H9 (cell line): ENCODE measurements at regions not wholly inside any gene's neighbourhood (a gene's known extent, or its start where the extent isn't known, plus 50 kb on each side); places are given as distances from the start of the nearest gene placed in this dataset.

ENCODE experiments used
- DNase-seq: peaks from one replicate; pipeline ENCODE4 v3.0.0-alpha.2; 2017
- H2AFZ ChIP-seq: one replicate; pipeline ENCODE4 v1.6.1; 2013; ENCODE audit warnings: mild to moderate bottlenecking, low read length, control low read depth, moderate library complexity
- H2AK5ac ChIP-seq: 2 replicates; pipeline ENCODE4 v1.6.1; 2013; ENCODE audit warnings: low read length, control low read depth, mixed read lengths; ENCODE audit not compliant: insufficient read length
- H2BK120ac ChIP-seq: one replicate; pipeline ENCODE4 v1.6.1; 2013; ENCODE audit warnings: low read depth, mild to moderate bottlenecking, low read length, control low read depth, inconsistent platforms; ENCODE audit not compliant: poor library complexity, severe bottlenecking
- H2BK12ac ChIP-seq: 2 replicates; pipeline ENCODE4 v1.6.1; 2013; ENCODE audit warnings: low read length, control low read depth, mixed read lengths, low read depth; ENCODE audit not compliant: insufficient read length
- H2BK15ac ChIP-seq: 2 replicates; pipeline ENCODE4 v1.6.1; 2013; ENCODE audit warnings: low read depth, low read length, control low read depth
- H2BK20ac ChIP-seq: one replicate; pipeline ENCODE4 v1.6.1; 2013; ENCODE audit warnings: low read depth, mild to moderate bottlenecking, low read length, control low read depth, inconsistent platforms; ENCODE audit not compliant: poor library complexity, severe bottlenecking
- H2BK5ac ChIP-seq: 2 replicates; pipeline ENCODE4 v1.6.1; 2013; ENCODE audit warnings: low read length, control low read depth, mixed read lengths; ENCODE audit not compliant: insufficient read length
- H3K14ac ChIP-seq: 2 replicates; pipeline ENCODE4 v1.6.1; 2013; ENCODE audit warnings: low read length, control low read depth; ENCODE audit not compliant: insufficient read depth
- H3K18ac ChIP-seq: 2 replicates; pipeline ENCODE4 v1.6.1; 2013; ENCODE audit warnings: low read depth, mild to moderate bottlenecking, mixed read lengths, low read length, control low read depth; ENCODE audit not compliant: insufficient read length
- H3K23ac ChIP-seq: 2 replicates; pipeline ENCODE4 v1.6.1; 2013; ENCODE audit warnings: low read length, control low read depth, mixed read lengths, low read depth; ENCODE audit not compliant: insufficient read length
- H3K23me2 ChIP-seq: 2 replicates; pipeline ENCODE4 v1.6.1; 2013; ENCODE audit warnings: low read depth, mild to moderate bottlenecking, mixed read lengths, low read length, control low read depth; ENCODE audit not compliant: insufficient read length, poor library complexity, severe bottlenecking
- H3K27ac ChIP-seq: 2 replicates; pipeline ENCODE4 v1.5.1; 2013; ENCODE audit warnings: low read length, control low read depth, mixed read lengths, low read depth; ENCODE audit not compliant: insufficient read length
- H3K27me3 ChIP-seq: 2 replicates; pipeline ENCODE4 v1.6.1; 2013; ENCODE audit warnings: low read length, control low read depth, inconsistent platforms; ENCODE audit not compliant: insufficient read depth
- H3K4ac ChIP-seq: 2 replicates; pipeline ENCODE4 v1.6.1; 2013; ENCODE audit warnings: low read depth, mild to moderate bottlenecking, control low read depth, inconsistent platforms, low read length, moderate library complexity
- H3K4me1 ChIP-seq: 2 replicates; pipeline ENCODE4 v1.6.1; 2013; ENCODE audit warnings: low read length, control low read depth, inconsistent platforms; ENCODE audit not compliant: insufficient read depth
- H3K4me2 ChIP-seq: 2 replicates; pipeline ENCODE4 v1.6.1; 2013; ENCODE audit warnings: low read length, control low read depth, mixed read lengths; ENCODE audit not compliant: insufficient read length, insufficient read depth
- H3K56ac ChIP-seq: 2 replicates; pipeline ENCODE4 v1.6.1; 2013; ENCODE audit warnings: low read depth, mild to moderate bottlenecking, mixed read lengths, low read length, control low read depth; ENCODE audit not compliant: insufficient read length
- H3K79me1 ChIP-seq: 2 replicates; pipeline ENCODE4 v1.6.1; 2013; ENCODE audit warnings: low read depth, mild to moderate bottlenecking, moderate library complexity, low read length, control low read depth, inconsistent platforms; ENCODE audit not compliant: insufficient read depth, poor library complexity, severe bottlenecking
- H3K79me2 ChIP-seq: 2 replicates; pipeline ENCODE4 v1.6.1; 2013; ENCODE audit warnings: low read length, control low read depth, inconsistent platforms; ENCODE audit not compliant: insufficient read depth
- H3K9ac ChIP-seq: 2 replicates; pipeline ENCODE4 v1.6.1; 2013; ENCODE audit warnings: low read length, control low read depth, mixed read lengths; ENCODE audit not compliant: insufficient read length; ENCODE audit errors: extremely low read depth
- H3K9me3 ChIP-seq: one replicate; pipeline ENCODE4 v1.6.1; 2013; ENCODE audit warnings: low read depth, low read length, inconsistent platforms; ENCODE audit not compliant: control insufficient read depth
- H3T11ph ChIP-seq: one replicate; pipeline ENCODE4 v1.6.1; 2013; ENCODE audit warnings: mild to moderate bottlenecking, low read length, control low read depth, inconsistent platforms
- H4K20me1 ChIP-seq: one replicate; pipeline ENCODE4 v1.6.1; 2013; ENCODE audit not compliant: control insufficient read depth, insufficient read length, insufficient read depth
- H4K5ac ChIP-seq: 2 replicates; pipeline ENCODE4 v1.6.1; 2013; ENCODE audit warnings: low read depth, mild to moderate bottlenecking, mixed read lengths, low read length, control low read depth; ENCODE audit not compliant: insufficient read length
- H4K8ac ChIP-seq: replicated peaks from 2 replicates; pipeline ENCODE4 v1.6.1; 2013; ENCODE audit warnings: low read length, control low read depth, mixed read lengths, low read depth; ENCODE audit not compliant: insufficient read length
- H4K91ac ChIP-seq: 2 replicates; pipeline ENCODE4 v1.6.1; 2013; ENCODE audit warnings: low read depth, mild to moderate bottlenecking, moderate library complexity, mixed read lengths, low read length, control low read depth; ENCODE audit not compliant: insufficient read length
- H3K27ac Mint-ChIP-seq, 3 experiments: 2 replicates in 2 of 3; 3 replicates in 1 of 3; pipeline ENCODE4 v1.8.0; 2020 to 2021; ENCODE audit warnings: mixed read lengths in 3 of 3, mild to moderate bottlenecking in 1 of 3, moderate library complexity in 1 of 3
- H3K27me3 Mint-ChIP-seq: 2 replicates; pipeline ENCODE4 v1.8.0; 2021; ENCODE audit warnings: low read depth, mild to moderate bottlenecking, moderate library complexity, mixed read lengths
- H3K36me3 Mint-ChIP-seq, 3 experiments: 2 replicates in 2 of 3; 3 replicates in 1 of 3; pipeline ENCODE4 v1.8.0; 2020 to 2021; ENCODE audit warnings: low read depth in 3 of 3, mixed read lengths in 3 of 3; ENCODE audit not compliant: insufficient read depth in 1 of 3
- H3K4me1 Mint-ChIP-seq, 2 experiments: 2 replicates each; pipeline ENCODE4 v1.8.0; 2020; ENCODE audit warnings: mixed read lengths in 2 of 2
- H3K4me3 Mint-ChIP-seq, 2 experiments: 2 replicates in 1 of 2; 3 replicates in 1 of 2; pipeline ENCODE4 v1.8.0; 2020 to 2021; ENCODE audit warnings: mild to moderate bottlenecking in 2 of 2, mixed read lengths in 2 of 2, moderate library complexity in 1 of 2
- H3K9me3 Mint-ChIP-seq, 2 experiments: 2 replicates in 1 of 2; 3 replicates in 1 of 2; pipeline ENCODE4 v1.8.0; 2020; ENCODE audit warnings: mild to moderate bottlenecking in 2 of 2, mixed read lengths in 2 of 2, moderate library complexity in 1 of 2
- CTCF ChIP-seq: fragments of 200-600 bp; sonication (generic); conservative IDR thresholded peaks from 3 replicates; pipeline ENCODE4 v1.8.0; 2021; ENCODE audit warnings: antibody characterized with exemption, mild to moderate bottlenecking
- WGBS: extraction: QIAGEN DNeasy Blood & Tissue Kit; methylation state at CpG from one replicate; pipeline ENCODE4 v1.1.7; 2013; ENCODE audit warnings: missing lambda C conversion rate, low lambda C conversion rate, mixed read lengths; ENCODE audit not compliant: insufficient read length; ENCODE audit errors: extremely low coverage; 5-methylcytosine and 5-hydroxymethylcytosine counted together

GRCh38 chr3:56975567-56975966 is 84.9 kb upstream of the SPATA12 start:
- H3K4me3 Mint-ChIP-seq, result no peak overlapping the region
- no peak overlapping the region for H3K14ac ChIP-seq
- H4K20me1 ChIP-seq, result no peaks in the 10 kb centered on the region
- no peak overlapping the region for H3K4ac ChIP-seq
- no peak overlapping the region for H2BK20ac ChIP-seq
- H3K27me3 ChIP-seq, result no peaks in the 10 kb centered on the region
- H2BK15ac ChIP-seq, result no peak overlapping the region
- H3K4me2 ChIP-seq, result no peak overlapping the region
- H3K9ac ChIP-seq, result no peak overlapping the region
- H3K79me1 ChIP-seq, result no peaks in the 10 kb centered on the region
- no peak for DNase-seq
- H4K5ac ChIP-seq, result no peak overlapping the region
- H3K9me3 Mint-ChIP-seq, result no peaks in the 10 kb centered on the region
- peaks cover 6 to 7% of the 10 kb centered on the region in 2 experiments for H3K4me1 Mint-ChIP-seq
- no CpG with 5 or more reads among the region's 1 CpG for WGBS
- H3T11ph ChIP-seq, result no peak overlapping the region
- H2AFZ ChIP-seq, result no peak overlapping the region
- no peak overlapping the region for H2AK5ac ChIP-seq
- H4K91ac ChIP-seq, result no peak overlapping the region
- no peak overlapping the region for H3K18ac ChIP-seq
- H3K9me3 ChIP-seq, result no peaks in the 10 kb centered on the region
- H4K8ac ChIP-seq, result no peak overlapping the region
- H3K23me2 ChIP-seq, result no peaks in the 10 kb centered on the region
- no peak for TF ChIP-seq CTCF
- H3K79me2 ChIP-seq, result no peaks in the 10 kb centered on the region
- no peak overlapping the region for H3K56ac ChIP-seq
- no peak overlapping the region for H2BK120ac ChIP-seq
- no peak overlapping the region for H3K23ac ChIP-seq
- H2BK12ac ChIP-seq, result no peak overlapping the region
- H3K36me3 Mint-ChIP-seq, result peaks cover 0 to 2% (median 0%) of the 10 kb centered on the region in 3 experiments; a peak in 2 of 7 replicates
- no peaks in the 10 kb centered on the region for H3K4me1 ChIP-seq
- no peak overlapping the region for H3K27ac ChIP-seq
- H3K27me3 Mint-ChIP-seq, result no peaks in the 10 kb centered on the region
- no peak overlapping the region for H2BK5ac ChIP-seq
- no peak overlapping the region for H3K27ac Mint-ChIP-seq
